K562 (cell line): ENCODE measurements at regions not wholly inside any gene's neighbourhood (a gene's known extent, or its start where the extent isn't known, plus 50 kb on each side); places are given as distances from the start of the nearest gene placed in this dataset.

Experiments used
- ASH1L ChIP-seq: fragments of 450-650 bp; IDR thresholded peaks from 2 replicates; pipeline ENCODE4 v1.6.1; 2018; ENCODE audit warnings: borderline replicate concordance, mild to moderate bottlenecking, low read depth; ENCODE audit not compliant: partially characterized antibody
- TAF1 ChIP-seq: IDR thresholded peaks from 2 replicates; pipeline ENCODE4 v1.6.1; 2011; ENCODE audit warnings: mild to moderate bottlenecking, low read length, moderate library complexity; ENCODE audit not compliant: insufficient read depth, control insufficient read depth, severe bottlenecking; ENCODE audit errors: extremely low read depth
- ZNF274 ChIP-seq: IDR thresholded peaks from 2 replicates; pipeline ENCODE4 v1.6.1; 2011; ENCODE audit warnings: low read depth, mild to moderate bottlenecking, low read length, moderate library complexity, borderline replicate concordance
- TF ChIP-seq, protein P1 (sequence below): sonication (generic); formaldehyde crosslinking; IDR thresholded peaks from 2 replicates; pipeline ENCODE4 v1.8.0; 2022; ENCODE audit warnings: mild to moderate bottlenecking, missing genetic modification reagents

DNA sequence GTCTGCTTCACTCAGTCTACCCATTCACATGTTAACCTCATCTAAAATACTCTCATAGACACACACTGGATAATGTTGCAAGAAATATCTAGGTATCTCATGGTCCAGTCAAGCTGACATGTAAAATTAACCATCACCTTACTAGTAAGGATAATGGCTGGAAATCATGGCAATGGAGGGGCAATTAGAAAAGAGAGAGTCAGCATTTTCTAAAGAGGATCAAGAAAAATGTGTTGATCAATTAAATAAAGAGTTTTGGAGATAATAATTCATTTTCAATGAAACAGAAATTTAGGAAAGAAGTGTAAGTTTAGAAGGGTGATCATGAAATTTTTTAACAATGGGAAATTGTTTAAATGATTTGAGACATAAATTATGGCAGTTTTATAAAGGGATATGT lies 1914.1 kb upstream of the IGFBP7 start:
- TF ChIP-seq ZNF274 (no peak), TAF1 (no peak), ASH1L (no peak)
- TF ChIP-seq, protein P1, sequence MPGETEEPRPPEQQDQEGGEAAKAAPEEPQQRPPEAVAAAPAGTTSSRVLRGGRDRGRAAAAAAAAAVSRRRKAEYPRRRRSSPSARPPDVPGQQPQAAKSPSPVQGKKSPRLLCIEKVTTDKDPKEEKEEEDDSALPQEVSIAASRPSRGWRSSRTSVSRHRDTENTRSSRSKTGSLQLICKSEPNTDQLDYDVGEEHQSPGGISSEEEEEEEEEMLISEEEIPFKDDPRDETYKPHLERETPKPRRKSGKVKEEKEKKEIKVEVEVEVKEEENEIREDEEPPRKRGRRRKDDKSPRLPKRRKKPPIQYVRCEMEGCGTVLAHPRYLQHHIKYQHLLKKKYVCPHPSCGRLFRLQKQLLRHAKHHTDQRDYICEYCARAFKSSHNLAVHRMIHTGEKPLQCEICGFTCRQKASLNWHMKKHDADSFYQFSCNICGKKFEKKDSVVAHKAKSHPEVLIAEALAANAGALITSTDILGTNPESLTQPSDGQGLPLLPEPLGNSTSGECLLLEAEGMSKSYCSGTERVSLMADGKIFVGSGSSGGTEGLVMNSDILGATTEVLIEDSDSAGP (CRISPR knock-in tag), result no peak
